ENCODE measurements at regions not wholly inside any gene's neighbourhood (a gene's known extent, or its start where the extent isn't known, plus 50 kb on each side); places are given as distances from the start of the nearest gene placed in this dataset.
"Not testable (repeated sequence)": the region's sequence is repeated elsewhere in the genome, so short reads cannot be mapped to it uniquely, and the experiment has no call there.

GRCh38 chr2:20949256-20949655 lies 94.6 kb downstream of the APOB start:
- no peak for TF ChIP-seq CTCF (conservative IDR thresholded peaks at IDR 0.05)

GRCh38 chr2:20946468-20946867 lies 97.4 kb downstream of the APOB start:
- TF ChIP-seq CTCF (conservative IDR thresholded peaks at IDR 0.05), result no peak
- no peak overlapping the region for H3K27ac ChIP-seq

More at GRCh38 chr2:20949256-20949655, 94.6 kb downstream of the APOB start:
- no peak overlapping the region for H3K27ac ChIP-seq

GRCh38 chr2:20943721-20944120 lies 100.2 kb downstream of the APOB start:
- not testable (repeated sequence) for H3K27ac ChIP-seq

- no peak for TF ChIP-seq CTCF (conservative IDR thresholded peaks at IDR 0.05)
- H3K27ac ChIP-seq, result no peak overlapping the region; the same call in 1 of the 2 replicates
These were observed 101.2 kb downstream of the APOB start for GRCh38 chr2:20942646-20943125.

- no peak for TF ChIP-seq CTCF (conservative IDR thresholded peaks at IDR 0.05)
- H3K27ac ChIP-seq, result peak overlapping the region; percentile 93
These were observed 103.0 kb downstream of the APOB start for GRCh38 chr2:20940856-20941255.

- TF ChIP-seq CTCF (conservative IDR thresholded peaks at IDR 0.05), result no peak
- peak overlapping the region; percentile 93 for H3K27ac ChIP-seq
These were observed 103.7 kb downstream of the APOB start for GRCh38 chr2:20939931-20940795.

GRCh38 chr2:20937353-20937752 lies 106.5 kb downstream of the APOB start:
- no peak for TF ChIP-seq CTCF (conservative IDR thresholded peaks at IDR 0.05)
- H3K27ac ChIP-seq, result no peak overlapping the region

GRCh38 chr2:20935168-20935775 lies 108.6 kb downstream of the APOB start:
- no peak for TF ChIP-seq CTCF (conservative IDR thresholded peaks at IDR 0.05)
- H3K27ac ChIP-seq, result no peak overlapping the region

All from VCaP (cell line).